ENCODE measurements at regions not wholly inside any gene's neighbourhood (a gene's known extent, or its start where the extent isn't known, plus 50 kb on each side); places are given as distances from the start of the nearest gene placed in this dataset.
"Not testable (repeated sequence)": the region's sequence is repeated elsewhere in the genome, so short reads cannot be mapped to it uniquely, and the experiment has no call there.

GRCh38 chr7:79653136-79653631, 199.7 kb upstream of the MAGI2 start:
- Histone ChIP-seq H3K9me3 (no peaks in the 10 kb centered on the region), H3K27ac (no peak overlapping the region), H3K4me1 (no peaks in the 10 kb centered on the region), H3K36me3 (no peaks in the 10 kb centered on the region), H3K27me3 (no peaks in the 10 kb centered on the region), H3K4me3 (no peak overlapping the region)
- DNase-seq (ENCODE audit: low spot score in 2 of 2), result no peak
- TF ChIP-seq CTCF (IDR thresholded peaks at IDR 0.05), result no peak
- intact Hi-C loops (cut with DNase I), result no loop called here

GRCh38 chr7:79652619-79653018, 199.2 kb upstream of the MAGI2 start:
- no peak for TF ChIP-seq CTCF (IDR thresholded peaks at IDR 0.05)
- no peak overlapping the region for H3K27ac ChIP-seq
- no peak overlapping the region for H3K4me3 ChIP-seq
- no peaks in the 10 kb centered on the region for H3K27me3 ChIP-seq
- H3K4me1 ChIP-seq, result no peaks in the 10 kb centered on the region
- intact Hi-C loops (cut with DNase I), result no loop called here
- H3K36me3 ChIP-seq, result no peaks in the 10 kb centered on the region
- no peak for DNase-seq (ENCODE audit: low spot score in 2 of 2)
- no peaks in the 10 kb centered on the region for H3K9me3 ChIP-seq

GRCh38 chr7:79647711-79648110, 194.2 kb upstream of the MAGI2 start:
- Histone ChIP-seq H3K27me3 (no peaks in the 10 kb centered on the region), H3K36me3 (no peaks in the 10 kb centered on the region), H3K4me1 (no peaks in the 10 kb centered on the region), H3K9me3 (no peaks in the 10 kb centered on the region), H3K4me3 (no peak overlapping the region), H3K27ac (no peak overlapping the region)
- no peak for TF ChIP-seq CTCF (IDR thresholded peaks at IDR 0.05)
- intact Hi-C loops (cut with DNase I), result no loop called here
- no peak for DNase-seq (ENCODE audit: low spot score in 2 of 2)

- no peak for DNase-seq (ENCODE audit: low spot score in 2 of 2)
- Histone ChIP-seq H3K27me3 (no peaks in the 10 kb centered on the region), H3K4me1 (no peaks in the 10 kb centered on the region), H3K36me3 (no peaks in the 10 kb centered on the region), H3K4me3 (no peak overlapping the region), H3K9me3 (no peaks in the 10 kb centered on the region), H3K27ac (no peak overlapping the region)
- TF ChIP-seq CTCF (IDR thresholded peaks at IDR 0.05), result no peak
- intact Hi-C loops (cut with DNase I), result no loop called here
These were observed 192.8 kb upstream of the MAGI2 start for GRCh38 chr7:79646278-79646677.

GRCh38 chr7:79636849-79637248, 183.4 kb upstream of the MAGI2 start:
- intact Hi-C loops (cut with DNase I), result no loop called here
- no peak for TF ChIP-seq CTCF (IDR thresholded peaks at IDR 0.05)
- Histone ChIP-seq H3K36me3 (no peaks in the 10 kb centered on the region), H3K4me3 (no peak overlapping the region), H3K9me3 (no peaks in the 10 kb centered on the region), H3K27me3 (no peaks in the 10 kb centered on the region), H3K4me1 (no peaks in the 10 kb centered on the region), H3K27ac (no peak overlapping the region)
- no peak for DNase-seq (ENCODE audit: low spot score in 2 of 2)

GRCh38 chr7:79625921-79626320, 172.5 kb upstream of the MAGI2 start:
- H3K9me3 ChIP-seq; intact Hi-C loops (cut with DNase I); H3K36me3 ChIP-seq; H3K27me3 ChIP-seq; H3K4me3 ChIP-seq; H3K4me1 ChIP-seq; H3K27ac ChIP-seq; DNase-seq (ENCODE audit: low spot score in 2 of 2): not testable (repeated sequence)

Measured in ascending aorta (tissue), 2 donors.